Kidney epithelial cell (primary cell): ENCODE measurements at regions not wholly inside any gene's neighbourhood (a gene's known extent, or its start where the extent isn't known, plus 50 kb on each side); places are given as distances from the start of the nearest gene placed in this dataset.

Experiments
- DNase-seq: peaks from one replicate; pipeline ENCODE4 v3.0.0-alpha.2; 2010; ENCODE audit warnings: low read depth
- H3K27me3 ChIP-seq: 2 replicates; pipeline ENCODE4 v1.6.0; 2011; ENCODE audit warnings: low read length; ENCODE audit not compliant: control insufficient read depth, insufficient read depth
- H3K36me3 ChIP-seq: 2 replicates; pipeline ENCODE4 v1.5.1; 2011; ENCODE audit warnings: low read length; ENCODE audit not compliant: control insufficient read depth, insufficient read depth
- H3K4me3 ChIP-seq: 2 replicates; pipeline ENCODE4 v1.5.1; 2011; ENCODE audit warnings: low read depth, mild to moderate bottlenecking, control low read depth, low read length
- CTCF ChIP-seq: IDR thresholded peaks from 2 replicates; pipeline ENCODE4 v1.5.1; 2011; ENCODE audit warnings: mild to moderate bottlenecking, moderate library complexity, low read length, control low read depth, inconsistent platforms; ENCODE audit not compliant: insufficient read depth, poor library complexity, severe bottlenecking

GRCh38 chr4:81625422-81626417 lies 154.0 kb upstream of the RASGEF1B start:
- Histone ChIP-seq H3K36me3 (no peaks in the 10 kb centered on the region), H3K4me3 (no peak overlapping the region), H3K27me3 (no peaks in the 10 kb centered on the region)
- no peak for DNase-seq
- TF ChIP-seq CTCF: no peak

- H3K36me3 ChIP-seq: no peaks in the 10 kb centered on the region
- no peaks in the 10 kb centered on the region for H3K27me3 ChIP-seq
- no peak overlapping the region for H3K4me3 ChIP-seq
- no peak for TF ChIP-seq CTCF
- DNase-seq: no peak
Observed at GRCh38 chr4:81623434-81623833, 151.7 kb upstream of the RASGEF1B start.

GRCh38 chr4:81622474-81623184 lies 150.9 kb upstream of the RASGEF1B start:
- H3K4me3 ChIP-seq: no peak overlapping the region
- TF ChIP-seq CTCF: no peak
- H3K36me3 ChIP-seq: no peaks in the 10 kb centered on the region
- H3K27me3 ChIP-seq: no peaks in the 10 kb centered on the region
- DNase-seq: no peak

GRCh38 chr4:81622028-81622427 lies 150.3 kb upstream of the RASGEF1B start:
- no peak overlapping the region for H3K4me3 ChIP-seq
- no peaks in the 10 kb centered on the region for H3K27me3 ChIP-seq
- TF ChIP-seq CTCF: no peak
- no peak for DNase-seq
- H3K36me3 ChIP-seq: no peaks in the 10 kb centered on the region

- H3K4me3 ChIP-seq: no peak overlapping the region
- no peaks in the 10 kb centered on the region for H3K27me3 ChIP-seq
- DNase-seq: no peak
- no peak for TF ChIP-seq CTCF
- no peaks in the 10 kb centered on the region for H3K36me3 ChIP-seq
Observed at GRCh38 chr4:81621490-81621889, 149.8 kb upstream of the RASGEF1B start.
